OCI-LY1 (cell line): ENCODE measurements at regions not wholly inside any gene's neighbourhood (a gene's known extent, or its start where the extent isn't known, plus 50 kb on each side); places are given as distances from the start of the nearest gene placed in this dataset.
"Not testable (repeated sequence)": the region's sequence is repeated elsewhere in the genome, so short reads cannot be mapped to it uniquely, and the experiment has no call there.

Experiments used
- CTCF ChIP-seq: fragments of 200-600 bp; sonication (generic), shearing (Covaris generic); IDR thresholded peaks from 2 replicates; pipeline ENCODE4 v1.5.1; 2017; ENCODE audit warnings: mild to moderate bottlenecking, antibody characterized with exemption, low read length, moderate library complexity, mixed read lengths
- EZH2 ChIP-seq: fragments of 200-600 bp; sonication (generic), shearing (Covaris generic); IDR thresholded peaks from 2 replicates; pipeline ENCODE4 v1.8.0; 2017; ENCODE audit warnings: borderline replicate concordance, mixed run types, mild to moderate bottlenecking, antibody characterized with exemption, low read length, moderate library complexity, mixed read lengths

DNA sequence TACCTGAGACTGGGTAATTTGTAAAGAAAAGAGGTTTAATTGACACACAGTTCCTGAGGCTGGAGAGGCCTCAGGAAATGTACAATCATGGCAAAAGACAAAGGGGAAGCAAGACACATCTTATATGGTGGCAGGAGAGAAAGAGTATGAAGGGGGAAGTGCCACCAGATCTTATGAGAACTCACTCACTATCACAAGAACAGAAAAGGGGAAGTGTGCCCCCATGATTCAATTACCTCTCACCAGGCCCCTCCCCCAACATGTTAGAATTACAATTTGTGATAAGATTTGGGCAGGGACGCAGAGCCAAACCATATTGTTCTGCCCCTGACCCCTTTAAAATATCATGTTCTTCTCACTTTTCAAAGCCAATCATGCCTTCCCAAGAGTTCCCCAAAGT lies 744.2 kb upstream of the CDH18 start:
- not testable (repeated sequence) for TF ChIP-seq EZH2, CTCF
